ENCODE measurements at regions not wholly inside any gene's neighbourhood (a gene's known extent, or its start where the extent isn't known, plus 50 kb on each side); places are given as distances from the start of the nearest gene placed in this dataset.

- Histone ChIP-seq H3K4me2 (ENCODE audit: insufficient read depth, insufficient read length, low read length) (no peak overlapping the region), H4K20me1 (ENCODE audit: control insufficient read depth, insufficient read depth, insufficient read length) (no peaks in the 10 kb centered on the region), H3K23ac (ENCODE audit: insufficient read length, low read depth, low read length) (no peak overlapping the region), H2AK5ac (ENCODE audit: insufficient read length, low read length) (no peak overlapping the region), H2BK120ac (ENCODE audit: low read depth, low read length, poor library complexity, severe bottlenecking) (no peak overlapping the region), H3K9ac (ENCODE audit: extremely low read depth, insufficient read length, low read length) (no peak overlapping the region), H2BK20ac (ENCODE audit: low read depth, low read length, poor library complexity, severe bottlenecking) (no peak overlapping the region), H4K8ac (replicated peaks; ENCODE audit: insufficient read length, low read depth, low read length) (no peak overlapping the region), H2BK15ac (ENCODE audit: low read depth, low read length) (no peak overlapping the region), H3K79me1 (ENCODE audit: insufficient read depth, low read depth, low read length, poor library complexity, severe bottlenecking) (no peaks in the 10 kb centered on the region), H2BK5ac (ENCODE audit: insufficient read length, low read length) (no peak overlapping the region), H4K91ac (ENCODE audit: insufficient read length, low read depth, low read length) (no peak overlapping the region), H2AFZ (ENCODE audit: low read length) (no peak overlapping the region), H3K27me3 (ENCODE audit: insufficient read depth, low read length) (no peaks in the 10 kb centered on the region), H3K14ac (ENCODE audit: insufficient read depth, low read length) (no peak overlapping the region), H3K23me2 (ENCODE audit: insufficient read length, low read depth, low read length, poor library complexity, severe bottlenecking) (no peaks in the 10 kb centered on the region), H3K56ac (ENCODE audit: insufficient read length, low read depth, low read length) (no peak overlapping the region), H3K18ac (ENCODE audit: insufficient read length, low read depth, low read length) (no peak overlapping the region), H3K4ac (ENCODE audit: low read depth, low read length) (no peak overlapping the region), H3T11ph (ENCODE audit: low read length) (no peak overlapping the region), H3K27ac (ENCODE audit: insufficient read length, low read depth, low read length) (no peak overlapping the region), H3K4me1 (ENCODE audit: insufficient read depth, low read length) (no peaks in the 10 kb centered on the region), H3K79me2 (ENCODE audit: insufficient read depth, low read length) (no peaks in the 10 kb centered on the region), H3K9me3 (ENCODE audit: control insufficient read depth, low read depth, low read length) (no peaks in the 10 kb centered on the region), H4K5ac (ENCODE audit: insufficient read length, low read depth, low read length) (no peak overlapping the region), H2BK12ac (ENCODE audit: insufficient read length, low read depth, low read length) (no peak overlapping the region)
- WGBS (ENCODE audit: extremely low coverage, insufficient read length, low lambda C conversion rate): no CpG with 5 or more reads among the region's 2 CpGs
- TF ChIP-seq CTCF (conservative IDR thresholded peaks at IDR 0.05): no peak
- Mint-ChIP-seq H3K27ac (no peak overlapping the region; a peak in 2 of 7 replicates), H3K4me3 (no peak overlapping the region; a peak in 1 of 5 replicates), H3K4me1 (peaks cover 4 to 8% of the 10 kb centered on the region in 2 experiments), H3K36me3 (ENCODE audit: insufficient read depth in 1 of 3, low read depth in 3 of 3) (peaks cover 2 to 7% (median 5%) of the 10 kb centered on the region in 3 experiments; a peak in 5 of 7 replicates), H3K27me3 (ENCODE audit: low read depth) (no peaks in the 10 kb centered on the region), H3K9me3 (peaks cover 12 to 14% of the 10 kb centered on the region in 2 experiments)
- DNase-seq: no peak
These were observed 56.1 kb upstream of the TAS2R1 start for GRCh38 chr5:9686216-9686615.
